GM18520 (cell line): ENCODE measurements at regions not wholly inside any gene's neighbourhood (a gene's known extent, or its start where the extent isn't known, plus 50 kb on each side); places are given as distances from the start of the nearest gene placed in this dataset.
A peak's percentile ranks its signal among the peaks of the same experiment; 100 is the strongest.
"Not testable (repeated sequence)": the region's sequence is repeated elsewhere in the genome, so short reads cannot be mapped to it uniquely, and the experiment has no call there.

Experiments used
- ATAC-seq: cut with Tn5 transposase; IDR thresholded peaks from one replicate; pipeline ENCODE4 v1.9.1; 2021; ENCODE audit not compliant: unreplicated experiment

DNA sequence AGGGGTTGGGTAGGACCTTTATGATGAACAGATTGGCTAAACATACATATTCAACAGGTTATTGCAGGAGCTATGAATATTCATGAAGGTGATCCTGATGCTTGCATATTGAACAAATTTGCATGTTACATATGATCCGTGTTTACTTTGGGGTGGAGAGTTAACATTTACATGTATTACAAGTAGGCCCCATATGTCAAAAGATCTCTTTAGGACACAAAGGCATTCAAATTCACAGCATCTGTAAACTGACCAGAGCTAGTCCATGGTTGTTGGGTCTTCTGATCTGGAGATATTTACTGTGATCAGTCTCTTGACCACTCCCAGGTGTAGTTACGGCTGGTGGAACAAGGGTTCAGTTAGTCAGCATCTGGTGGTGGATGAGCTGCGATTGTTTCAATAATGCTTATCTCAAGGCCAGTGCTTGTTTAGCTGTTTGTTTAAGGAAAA is 80.4 kb downstream of the PMAIP1 start:
- ATAC-seq = no peak

DNA sequence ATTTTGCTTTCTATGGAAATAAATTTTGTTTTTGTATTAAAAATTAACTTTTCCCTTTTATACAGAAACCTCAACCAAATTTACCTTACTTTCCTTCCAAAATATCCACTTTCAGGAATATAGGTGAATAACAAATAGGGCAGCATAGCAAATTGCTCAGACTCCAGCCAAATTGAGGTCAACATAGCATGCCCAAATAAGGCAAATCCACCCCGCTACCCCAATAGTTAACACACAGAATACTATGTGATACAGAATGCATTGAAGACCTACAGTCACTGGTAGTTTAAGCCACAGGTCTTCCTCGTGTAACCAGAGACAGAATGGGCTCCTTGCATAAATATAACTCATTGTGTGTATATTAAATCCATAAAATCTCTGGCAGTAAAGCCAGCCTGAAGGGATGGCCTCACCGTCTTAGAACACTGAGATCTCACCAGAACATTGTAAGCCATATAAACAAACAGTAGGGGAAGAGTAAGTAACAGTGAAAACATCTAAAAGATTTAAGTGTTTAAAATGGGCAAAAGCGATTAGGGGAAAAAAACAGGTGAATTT is 72.2 kb downstream of the PMAIP1 start:
- ATAC-seq = no peak

DNA sequence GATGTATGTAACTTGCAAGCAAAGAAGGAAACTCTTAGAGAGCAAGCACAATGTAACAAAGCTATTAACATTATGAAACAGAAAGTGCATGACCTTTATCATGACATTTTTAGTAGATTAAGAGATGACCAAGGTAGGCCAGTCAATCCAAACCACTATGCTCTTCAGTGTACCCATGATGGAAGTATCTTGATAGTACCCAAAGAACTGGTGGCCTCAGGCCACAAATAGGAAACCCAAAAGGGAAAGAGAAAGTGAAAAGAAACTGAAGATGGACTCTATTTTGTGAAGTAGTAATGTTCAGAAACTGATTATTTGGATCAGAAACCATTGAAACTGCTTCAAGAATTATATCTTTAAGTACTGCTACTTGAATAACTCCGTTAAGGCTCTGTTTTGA is 71.3 kb downstream of the PMAIP1 start:
- peak; percentile 63 for ATAC-seq

DNA sequence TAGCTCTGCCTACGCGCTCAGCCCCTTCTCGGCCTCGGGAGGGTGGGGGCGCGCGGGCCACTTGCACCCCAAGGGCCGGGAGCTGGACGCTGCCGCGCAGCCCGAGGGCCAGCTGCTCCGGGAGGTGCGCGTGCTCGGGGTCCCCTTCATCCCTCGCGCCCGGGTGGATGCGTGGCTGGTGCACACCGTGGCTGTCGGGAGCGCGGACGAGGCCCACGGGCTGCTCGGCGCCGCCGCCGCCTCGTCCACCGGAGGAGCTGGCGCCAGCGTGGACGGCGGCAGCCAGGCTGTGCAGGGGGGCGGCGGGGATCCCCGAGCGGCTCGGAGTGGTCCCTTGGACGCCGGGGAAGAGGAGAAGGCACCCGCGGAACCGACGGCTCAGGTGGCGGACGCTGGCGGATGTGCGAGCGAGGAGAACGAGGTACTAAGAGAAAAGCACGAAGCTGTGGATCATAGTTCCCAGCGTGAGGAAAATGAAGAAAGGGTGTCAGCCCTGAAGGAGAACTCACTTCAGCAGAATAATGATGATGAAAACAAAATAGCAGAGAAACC is 69.8 kb downstream of the PMAIP1 start:
- not testable (repeated sequence) for ATAC-seq

DNA sequence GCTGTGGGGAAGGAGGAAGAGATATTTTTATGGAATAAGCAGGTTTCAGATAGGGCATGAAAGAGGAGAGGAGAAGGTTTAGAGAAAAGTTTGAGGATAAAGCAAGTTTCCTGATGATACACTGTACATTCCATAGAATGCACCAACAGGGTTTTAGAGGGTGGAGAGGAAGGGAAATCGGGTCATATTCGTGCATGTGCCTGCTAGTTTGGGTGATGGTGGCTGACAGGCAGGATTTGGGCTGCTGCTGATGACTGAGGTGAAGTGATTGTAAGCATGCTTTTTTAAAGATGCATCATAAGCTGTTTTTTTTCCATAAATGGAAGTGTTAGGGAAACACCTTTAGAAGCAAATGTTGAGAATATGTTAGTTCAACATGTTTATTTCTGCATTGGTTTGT is 68.8 kb downstream of the PMAIP1 start:
- ATAC-seq = no peak

DNA sequence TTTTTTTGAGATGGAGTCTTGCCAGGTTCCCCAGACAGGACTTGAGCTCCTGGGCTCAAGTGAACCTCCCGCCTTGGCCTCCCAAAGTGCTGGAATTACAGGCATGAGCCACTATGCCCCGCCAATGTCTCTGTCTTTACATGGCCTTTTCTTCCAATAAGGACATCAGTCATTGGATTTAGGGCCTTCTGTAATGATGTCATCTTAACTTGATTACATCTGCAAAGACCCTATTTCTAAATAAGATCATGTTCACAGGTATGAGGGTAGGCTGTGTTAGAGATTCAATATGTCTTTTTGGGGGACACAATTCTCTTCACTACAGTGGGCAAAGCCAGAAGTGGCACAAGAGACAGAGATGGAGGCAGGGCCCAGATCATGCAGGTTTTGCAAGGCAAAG is 68.1 kb downstream of the PMAIP1 start:
- no peak for ATAC-seq

DNA sequence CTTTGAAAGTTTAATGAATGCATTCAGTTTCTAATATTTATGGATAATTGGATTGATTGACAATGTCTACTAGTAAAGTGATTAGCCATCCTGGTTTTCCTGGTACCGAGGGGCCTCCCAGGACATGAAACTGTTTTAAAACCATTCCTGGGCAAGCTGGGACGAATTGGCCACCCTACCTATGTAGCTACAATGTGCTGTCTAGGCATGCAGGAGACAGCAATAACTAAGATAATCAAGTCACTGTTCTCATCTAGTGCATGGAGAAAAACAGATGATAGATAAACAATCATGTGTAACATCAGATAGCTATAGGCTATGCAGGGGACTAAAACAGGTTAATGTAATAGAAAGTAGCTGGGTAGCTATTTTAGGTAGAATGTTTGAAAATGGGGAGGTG is 67.1 kb downstream of the PMAIP1 start:
- ATAC-seq = no peak

DNA sequence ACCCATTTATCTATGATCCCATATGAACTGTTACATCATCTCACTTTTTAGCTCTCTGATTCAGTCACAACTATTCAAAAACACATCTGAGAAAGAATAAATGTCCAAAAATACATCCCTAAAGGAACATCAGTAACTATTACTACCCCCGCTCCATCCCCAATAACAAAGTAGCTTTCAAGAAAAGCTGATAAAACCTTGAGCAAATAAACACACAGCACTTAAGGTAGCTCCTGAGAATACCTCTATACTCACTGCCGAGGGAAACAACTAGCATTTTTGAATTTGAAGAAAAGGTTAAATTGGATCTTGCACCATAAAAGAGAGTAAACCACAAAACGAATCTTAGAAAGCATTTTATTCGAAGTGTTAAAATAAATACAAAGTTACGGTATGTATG is 63.4 kb downstream of the PMAIP1 start:
- ATAC-seq = no peak

DNA sequence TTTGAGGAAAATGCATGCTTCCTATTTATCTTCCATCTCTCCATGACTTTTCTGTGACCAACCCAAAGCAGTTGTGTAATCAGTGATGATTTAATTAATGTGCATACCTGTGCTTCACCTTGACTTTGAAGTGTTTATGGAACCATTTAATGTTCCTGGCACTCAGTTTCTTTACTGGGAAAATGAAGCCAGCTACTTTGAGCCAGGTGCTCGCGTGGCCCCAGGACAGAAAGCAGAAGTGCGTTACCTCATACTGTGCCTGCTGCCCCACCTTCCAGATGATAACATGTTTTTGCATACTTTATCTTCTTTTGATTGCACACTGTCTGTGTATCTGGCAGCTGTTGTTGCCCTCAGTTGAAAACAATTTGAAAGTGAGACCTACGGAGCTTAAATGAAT is 61.3 kb downstream of the PMAIP1 start:
- ATAC-seq = peak; percentile 76

DNA sequence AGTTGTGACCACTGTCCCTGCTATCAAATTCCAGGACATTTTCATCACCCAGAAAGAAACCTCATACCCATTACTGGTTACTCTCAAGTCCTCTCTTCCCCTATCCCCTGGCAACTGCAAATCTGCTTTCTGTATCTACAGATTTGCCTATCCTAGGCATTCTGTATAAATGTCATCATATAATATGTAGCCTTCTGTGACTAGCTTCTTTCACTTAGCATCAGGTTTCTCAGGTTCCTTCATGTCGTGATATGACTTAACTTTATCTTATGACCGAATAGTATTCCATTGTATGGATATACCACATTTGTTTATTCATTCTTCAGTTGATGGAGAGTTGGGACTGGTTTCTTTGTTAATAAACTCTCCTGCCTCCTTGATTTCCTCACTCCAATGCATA is 60.5 kb downstream of the PMAIP1 start:
- ATAC-seq = no peak

DNA sequence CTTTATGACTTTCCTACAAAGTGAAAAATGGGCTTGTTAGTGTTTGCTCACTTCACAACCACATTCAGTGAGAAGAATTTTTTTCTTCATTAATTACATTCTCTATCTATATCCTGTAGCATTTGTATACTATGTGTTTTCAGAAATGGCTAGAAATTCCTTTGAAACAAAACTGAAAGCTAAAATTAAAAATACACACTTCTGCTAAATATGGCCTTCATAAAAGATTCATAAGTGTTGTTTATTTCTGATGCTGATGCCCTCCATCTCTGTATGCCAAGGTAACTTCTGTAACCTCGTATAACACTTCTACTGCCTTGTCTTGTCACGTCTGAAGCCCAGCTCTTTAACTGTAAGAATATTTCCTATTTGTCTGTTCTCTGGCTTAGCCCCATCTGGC is 59.8 kb downstream of the PMAIP1 start:
- ATAC-seq = no peak

DNA sequence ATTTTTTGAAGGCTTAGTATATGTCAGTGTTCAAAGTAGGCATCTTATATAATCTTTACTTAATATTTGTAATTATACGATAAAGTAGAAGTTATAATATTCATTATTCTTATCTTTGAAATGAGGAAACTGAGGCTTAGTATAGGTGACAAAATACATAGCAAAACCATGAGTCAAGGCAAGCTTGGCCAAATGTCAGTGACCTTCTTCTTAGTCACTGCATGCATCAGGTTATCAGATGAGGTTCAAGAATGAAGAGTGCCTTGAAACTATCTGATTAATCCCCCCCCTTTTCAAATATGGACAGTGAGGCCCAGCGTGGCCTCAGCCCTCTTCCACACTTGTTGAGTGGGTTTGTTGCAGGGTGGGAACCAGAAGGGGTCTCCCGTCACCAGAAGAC is 59.3 kb downstream of the PMAIP1 start:
- no peak for ATAC-seq

DNA sequence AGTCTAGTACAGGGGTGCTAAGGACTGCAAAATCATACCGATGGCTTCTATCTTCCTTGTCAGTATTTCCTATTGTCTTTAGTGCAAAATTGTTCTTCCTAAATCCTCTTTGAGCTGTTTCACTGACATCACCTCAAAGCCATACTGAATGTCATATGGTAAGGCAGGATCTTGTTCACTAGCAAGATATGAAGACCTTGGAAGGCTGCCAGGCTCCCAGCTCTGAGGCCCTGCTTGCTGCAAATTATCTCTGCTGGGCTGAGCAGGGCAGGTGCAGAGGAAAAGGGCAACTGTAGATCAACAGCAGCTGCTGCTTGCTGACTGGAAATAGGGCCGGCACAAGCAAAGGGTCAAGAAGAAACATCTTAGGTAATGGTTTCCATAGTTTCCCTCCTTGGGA is 58.2 kb downstream of the PMAIP1 start:
- no peak for ATAC-seq

DNA sequence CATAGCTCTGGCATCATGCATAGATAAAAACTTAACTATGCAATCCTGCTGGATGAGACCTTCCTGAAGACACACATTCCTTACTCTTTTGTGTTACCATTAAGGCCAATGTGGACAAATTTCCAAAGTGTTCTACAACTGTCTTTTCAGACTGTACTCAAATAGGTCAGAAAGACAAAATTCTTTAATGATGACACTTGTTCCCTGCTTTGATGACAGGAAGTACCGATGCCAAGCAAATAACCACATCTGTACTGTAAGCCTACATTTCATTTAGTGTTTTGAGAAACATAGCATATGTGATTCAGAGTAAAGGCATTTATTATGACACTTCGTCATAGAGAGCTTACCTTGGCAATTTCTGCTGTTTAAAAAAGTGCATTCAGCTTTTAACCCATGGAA is 55.0 kb downstream of the PMAIP1 start:
- no peak for ATAC-seq

DNA sequence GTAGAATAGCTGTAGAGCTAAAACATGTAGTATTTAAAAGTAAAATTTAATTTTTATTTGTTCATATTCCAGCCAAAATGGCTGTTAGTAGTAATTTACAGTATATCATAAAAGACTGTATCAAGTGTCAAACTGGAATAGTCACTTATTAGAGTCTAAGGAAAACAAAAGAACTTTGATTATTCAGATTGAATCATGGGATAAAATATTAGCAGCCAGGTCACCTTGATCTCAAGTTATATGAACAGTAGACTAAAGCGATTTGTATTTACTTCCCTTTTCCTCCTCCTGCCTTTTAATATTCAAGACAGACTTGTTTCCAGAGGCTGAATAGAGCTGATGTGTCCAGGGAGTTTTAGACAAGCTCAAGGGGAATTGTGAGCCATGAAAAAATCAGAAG is 54.4 kb downstream of the PMAIP1 start:
- ATAC-seq = no peak
